Mesendoderm (in vitro differentiated cells): ENCODE measurements at regions not wholly inside any gene's neighbourhood (a gene's known extent, or its start where the extent isn't known, plus 50 kb on each side); places are given as distances from the start of the nearest gene placed in this dataset.

ENCODE experiments used
- DNase-seq: peaks from one replicate; pipeline ENCODE4 v3.0.0; 2013
- H2AK5ac ChIP-seq: 2 replicates; pipeline ENCODE4 v1.6.1; 2013; ENCODE audit warnings: low read length, inconsistent platforms
- H2BK120ac ChIP-seq: 2 replicates; pipeline ENCODE4 v1.6.1; 2013; ENCODE audit warnings: low read depth, mild to moderate bottlenecking, low read length, moderate library complexity, mixed read lengths
- H2BK15ac ChIP-seq: replicated peaks from 2 replicates; pipeline ENCODE4 v1.6.1; 2013; ENCODE audit warnings: low read depth, mild to moderate bottlenecking, moderate library complexity
- H2BK5ac ChIP-seq: 2 replicates; pipeline ENCODE4 v1.6.1; 2013; ENCODE audit warnings: low read length, inconsistent platforms
- H3K18ac ChIP-seq: 2 replicates; pipeline ENCODE4 v1.6.1; 2013; ENCODE audit warnings: mild to moderate bottlenecking, low read length, mixed read lengths
- H3K23ac ChIP-seq: one replicate; pipeline ENCODE4 v1.6.1; 2013; ENCODE audit warnings: low read length
- H3K27ac ChIP-seq: 2 replicates; pipeline ENCODE4 v1.5.1; 2013; ENCODE audit warnings: low read depth, mild to moderate bottlenecking, inconsistent platforms, low read length, moderate library complexity
- H3K27me3 ChIP-seq: 2 replicates; pipeline ENCODE4 v1.6.1; 2013; ENCODE audit warnings: low read length, control low read depth, mild to moderate bottlenecking, inconsistent platforms; ENCODE audit not compliant: insufficient read depth, poor library complexity
- H3K36me3 ChIP-seq: 2 replicates; pipeline ENCODE4 v1.6.1; 2013; ENCODE audit warnings: low read length, inconsistent platforms; ENCODE audit not compliant: control insufficient read depth, insufficient read depth
- H3K4ac ChIP-seq: one replicate; pipeline ENCODE4 v1.6.1; 2013; ENCODE audit warnings: low read depth, mild to moderate bottlenecking, low read length, moderate library complexity
- H3K4me1 ChIP-seq: 2 replicates; pipeline ENCODE4 v1.6.1; 2013; ENCODE audit warnings: low read depth, low read length, inconsistent platforms; ENCODE audit not compliant: control insufficient read depth
- H3K4me2 ChIP-seq: 2 replicates; pipeline ENCODE4 v1.6.1; 2013; ENCODE audit warnings: low read length
- H3K4me3 ChIP-seq: 2 replicates; pipeline ENCODE4 v1.5.1; 2013; ENCODE audit warnings: mild to moderate bottlenecking, low read length
- H3K56ac ChIP-seq: one replicate; pipeline ENCODE4 v1.6.1; 2013; ENCODE audit warnings: low read length
- H3K79me1 ChIP-seq: 2 replicates; pipeline ENCODE4 v1.6.1; 2013; ENCODE audit warnings: low read length, inconsistent platforms
- H3K79me2 ChIP-seq: 2 replicates; pipeline ENCODE4 v1.6.1; 2013; ENCODE audit warnings: mild to moderate bottlenecking, low read length; ENCODE audit not compliant: control insufficient read depth, insufficient read depth
- H3K9ac ChIP-seq: 2 replicates; pipeline ENCODE4 v1.6.1; 2013; ENCODE audit warnings: low read length, inconsistent platforms
- H4K5ac ChIP-seq: one replicate; pipeline ENCODE4 v1.6.1; 2013; ENCODE audit warnings: low read length
- H4K8ac ChIP-seq: one replicate; pipeline ENCODE4 v1.6.1; 2013; ENCODE audit warnings: low read depth, mild to moderate bottlenecking, control low read depth, low read length, moderate library complexity
- whole genome bisulfite sequencing: extraction: QIAGEN DNeasy Blood & Tissue Kit; methylation state at CpG from one replicate; pipeline ENCODE4 v1.1.7; 2013; ENCODE audit warnings: low lambda C conversion rate, missing lambda C conversion rate; ENCODE audit not compliant: insufficient coverage; ENCODE audit errors: extremely low coverage; 5-methylcytosine and 5-hydroxymethylcytosine counted together

GRCh38 chr13:74064805-74065312 is 69.3 kb downstream of the KLF12 start:
- Histone ChIP-seq H3K4me2 (no peak overlapping the region), H2AK5ac (no peak overlapping the region), H3K27me3 (no peaks in the 10 kb centered on the region), H3K4ac (no peak overlapping the region), H3K9ac (no peak overlapping the region), H3K23ac (no peak overlapping the region), H4K5ac (no peak overlapping the region), H3K36me3 (no peaks in the 10 kb centered on the region), H3K4me1 (no peaks in the 10 kb centered on the region), H3K79me2 (no peaks in the 10 kb centered on the region), H3K27ac (no peak overlapping the region), H2BK120ac (no peak overlapping the region), H3K4me3 (no peak overlapping the region), H3K18ac (no peak overlapping the region), H4K8ac (no peak overlapping the region), H3K79me1 (peaks cover 2% of the 10 kb centered on the region), H2BK5ac (no peak overlapping the region), H3K56ac (no peak overlapping the region), H2BK15ac (no peak overlapping the region)
- DNase-seq: no peak
- no CpG with 5 or more reads among the region's 1 CpG for WGBS

DNA sequence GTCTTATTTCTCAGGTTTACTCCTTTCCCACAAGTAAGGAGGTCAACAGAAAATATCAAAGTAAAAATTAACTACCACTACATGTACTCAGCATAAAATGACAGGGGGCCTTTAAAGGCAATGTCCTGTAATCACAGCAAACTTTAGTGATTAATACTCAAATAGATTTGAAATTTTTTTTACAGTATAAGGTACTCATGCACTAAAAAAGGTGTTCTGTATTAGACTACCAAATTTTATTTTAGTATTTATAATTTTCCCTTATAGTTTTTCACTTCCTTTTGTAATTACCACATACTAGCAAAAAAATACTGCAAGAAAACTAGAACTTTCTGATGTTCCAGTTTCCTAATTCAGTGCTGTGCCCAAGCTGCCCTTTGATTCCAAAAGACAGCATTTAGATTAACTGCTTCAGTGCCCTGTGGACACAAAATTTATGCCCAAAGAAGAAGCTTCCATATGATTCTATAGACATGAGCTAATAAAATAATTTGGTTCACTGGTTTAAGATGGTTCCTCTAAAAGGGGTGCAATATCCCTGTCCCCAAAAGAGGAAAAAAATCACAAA is 70.6 kb downstream of the KLF12 start:
- Histone ChIP-seq H2AK5ac (no peak overlapping the region), H4K5ac (no peak overlapping the region), H2BK15ac (no peak overlapping the region), H3K23ac (no peak overlapping the region), H3K36me3 (no peaks in the 10 kb centered on the region), H3K79me1 (peaks cover 2% of the 10 kb centered on the region), H3K4me3 (no peak overlapping the region), H3K9ac (no peak overlapping the region), H3K27ac (no peak overlapping the region), H3K18ac (no peak overlapping the region), H3K27me3 (no peaks in the 10 kb centered on the region), H2BK120ac (no peak overlapping the region), H3K4ac (no peak overlapping the region), H3K4me2 (no peak overlapping the region), H3K56ac (no peak overlapping the region), H3K79me2 (no peaks in the 10 kb centered on the region), H3K4me1 (no peaks in the 10 kb centered on the region), H4K8ac (no peak overlapping the region), H2BK5ac (no peak overlapping the region)
- DNase-seq: no peak

- WGBS: no CpG with 5 or more reads among the region's 6 CpGs
- H3K36me3 ChIP-seq: no peaks in the 10 kb centered on the region
- no peak overlapping the region for H2AK5ac ChIP-seq
- H3K56ac ChIP-seq: no peak overlapping the region
- no peak overlapping the region for H3K27ac ChIP-seq
- H3K27me3 ChIP-seq: no peaks in the 10 kb centered on the region
- no peak overlapping the region for H3K23ac ChIP-seq
- no peak overlapping the region for H3K4me3 ChIP-seq
- H3K79me1 ChIP-seq: peaks cover 2% of the 10 kb centered on the region
- H3K79me2 ChIP-seq: no peaks in the 10 kb centered on the region
- no peak overlapping the region for H3K4me2 ChIP-seq
- no peak overlapping the region for H3K18ac ChIP-seq
- H4K5ac ChIP-seq: no peak overlapping the region
- H4K8ac ChIP-seq: no peak overlapping the region
- no peak for DNase-seq
- H2BK15ac ChIP-seq: no peak overlapping the region
- H2BK120ac ChIP-seq: no peak overlapping the region
- H3K4me1 ChIP-seq: no peaks in the 10 kb centered on the region
- no peak overlapping the region for H3K9ac ChIP-seq
- no peak overlapping the region for H2BK5ac ChIP-seq
- no peak overlapping the region for H3K4ac ChIP-seq
Measured at GRCh38 chr13:74062933-74063332, 71.3 kb downstream of the KLF12 start.

GRCh38 chr13:74061926-74062595 is 72.1 kb downstream of the KLF12 start:
- H3K79me1 ChIP-seq: peaks cover 2% of the 10 kb centered on the region
- H2BK120ac ChIP-seq: no peak overlapping the region
- H3K4me1 ChIP-seq: no peaks in the 10 kb centered on the region
- no peak overlapping the region for H3K9ac ChIP-seq
- no peaks in the 10 kb centered on the region for H3K27me3 ChIP-seq
- no peak for DNase-seq
- no peak overlapping the region for H2BK5ac ChIP-seq
- H3K23ac ChIP-seq: no peak overlapping the region
- H2AK5ac ChIP-seq: no peak overlapping the region
- H3K79me2 ChIP-seq: no peaks in the 10 kb centered on the region
- H3K4me2 ChIP-seq: no peak overlapping the region
- H4K8ac ChIP-seq: no peak overlapping the region
- no peak overlapping the region for H3K4ac ChIP-seq
- WGBS: no CpG with 5 or more reads among the region's 3 CpGs
- no peak overlapping the region for H3K4me3 ChIP-seq
- no peak overlapping the region for H3K56ac ChIP-seq
- H4K5ac ChIP-seq: no peak overlapping the region
- no peaks in the 10 kb centered on the region for H3K36me3 ChIP-seq
- H3K27ac ChIP-seq: no peak overlapping the region
- H2BK15ac ChIP-seq: no peak overlapping the region
- no peak overlapping the region for H3K18ac ChIP-seq

- Histone ChIP-seq H4K5ac (no peak overlapping the region), H3K4ac (no peak overlapping the region), H4K8ac (no peak overlapping the region), H3K36me3 (no peaks in the 10 kb centered on the region), H3K4me1 (no peaks in the 10 kb centered on the region), H3K79me2 (no peaks in the 10 kb centered on the region), H3K23ac (no peak overlapping the region), H3K56ac (no peak overlapping the region), H3K18ac (no peak overlapping the region), H2BK15ac (no peak overlapping the region), H3K27me3 (no peaks in the 10 kb centered on the region), H3K4me3 (no peak overlapping the region), H3K9ac (no peak overlapping the region), H2BK120ac (no peak overlapping the region), H3K79me1 (peaks cover 6% of the 10 kb centered on the region), H2BK5ac (no peak overlapping the region), H3K27ac (no peak overlapping the region), H3K4me2 (no peak overlapping the region), H2AK5ac (no peak overlapping the region)
- DNase-seq: no peak
- no CpG with 5 or more reads among the region's 5 CpGs for WGBS
Measured at GRCh38 chr13:74056801-74057542, 77.2 kb downstream of the KLF12 start.
